ENCODE measurements at regions not wholly inside any gene's neighbourhood (a gene's known extent, or its start where the extent isn't known, plus 50 kb on each side); places are given as distances from the start of the nearest gene placed in this dataset.

- TF ChIP-seq EZH2 (IDR thresholded peaks at IDR 0.05; ENCODE audit: borderline replicate concordance, insufficient read depth, low read length, poor library complexity, severe bottlenecking) (no peak), TAF1 (IDR thresholded peaks at IDR 0.05; ENCODE audit: low read depth) (no peak), MXI1 (conservative IDR thresholded peaks at IDR 0.05; ENCODE audit: poor library complexity, severe bottlenecking) (no peak), POLR2AphosphoS5 (IDR thresholded peaks at IDR 0.05) (no peak), EP300 (conservative IDR thresholded peaks at IDR 0.05; ENCODE audit: poor library complexity, severe bottlenecking) (no peak), RAD21 (conservative IDR thresholded peaks at IDR 0.05) (no peak), SMC3 (conservative IDR thresholded peaks at IDR 0.05; ENCODE audit: poor library complexity) (no peak)
- TF ChIP-seq, protein P1, sequence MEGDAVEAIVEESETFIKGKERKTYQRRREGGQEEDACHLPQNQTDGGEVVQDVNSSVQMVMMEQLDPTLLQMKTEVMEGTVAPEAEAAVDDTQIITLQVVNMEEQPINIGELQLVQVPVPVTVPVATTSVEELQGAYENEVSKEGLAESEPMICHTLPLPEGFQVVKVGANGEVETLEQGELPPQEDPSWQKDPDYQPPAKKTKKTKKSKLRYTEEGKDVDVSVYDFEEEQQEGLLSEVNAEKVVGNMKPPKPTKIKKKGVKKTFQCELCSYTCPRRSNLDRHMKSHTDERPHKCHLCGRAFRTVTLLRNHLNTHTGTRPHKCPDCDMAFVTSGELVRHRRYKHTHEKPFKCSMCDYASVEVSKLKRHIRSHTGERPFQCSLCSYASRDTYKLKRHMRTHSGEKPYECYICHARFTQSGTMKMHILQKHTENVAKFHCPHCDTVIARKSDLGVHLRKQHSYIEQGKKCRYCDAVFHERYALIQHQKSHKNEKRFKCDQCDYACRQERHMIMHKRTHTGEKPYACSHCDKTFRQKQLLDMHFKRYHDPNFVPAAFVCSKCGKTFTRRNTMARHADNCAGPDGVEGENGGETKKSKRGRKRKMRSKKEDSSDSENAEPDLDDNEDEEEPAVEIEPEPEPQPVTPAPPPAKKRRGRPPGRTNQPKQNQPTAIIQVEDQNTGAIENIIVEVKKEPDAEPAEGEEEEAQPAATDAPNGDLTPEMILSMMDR (IDR thresholded peaks at IDR 0.05; ENCODE audit: poor library complexity, severe bottlenecking) = peak; percentile 25
- TF ChIP-seq, protein P2, sequence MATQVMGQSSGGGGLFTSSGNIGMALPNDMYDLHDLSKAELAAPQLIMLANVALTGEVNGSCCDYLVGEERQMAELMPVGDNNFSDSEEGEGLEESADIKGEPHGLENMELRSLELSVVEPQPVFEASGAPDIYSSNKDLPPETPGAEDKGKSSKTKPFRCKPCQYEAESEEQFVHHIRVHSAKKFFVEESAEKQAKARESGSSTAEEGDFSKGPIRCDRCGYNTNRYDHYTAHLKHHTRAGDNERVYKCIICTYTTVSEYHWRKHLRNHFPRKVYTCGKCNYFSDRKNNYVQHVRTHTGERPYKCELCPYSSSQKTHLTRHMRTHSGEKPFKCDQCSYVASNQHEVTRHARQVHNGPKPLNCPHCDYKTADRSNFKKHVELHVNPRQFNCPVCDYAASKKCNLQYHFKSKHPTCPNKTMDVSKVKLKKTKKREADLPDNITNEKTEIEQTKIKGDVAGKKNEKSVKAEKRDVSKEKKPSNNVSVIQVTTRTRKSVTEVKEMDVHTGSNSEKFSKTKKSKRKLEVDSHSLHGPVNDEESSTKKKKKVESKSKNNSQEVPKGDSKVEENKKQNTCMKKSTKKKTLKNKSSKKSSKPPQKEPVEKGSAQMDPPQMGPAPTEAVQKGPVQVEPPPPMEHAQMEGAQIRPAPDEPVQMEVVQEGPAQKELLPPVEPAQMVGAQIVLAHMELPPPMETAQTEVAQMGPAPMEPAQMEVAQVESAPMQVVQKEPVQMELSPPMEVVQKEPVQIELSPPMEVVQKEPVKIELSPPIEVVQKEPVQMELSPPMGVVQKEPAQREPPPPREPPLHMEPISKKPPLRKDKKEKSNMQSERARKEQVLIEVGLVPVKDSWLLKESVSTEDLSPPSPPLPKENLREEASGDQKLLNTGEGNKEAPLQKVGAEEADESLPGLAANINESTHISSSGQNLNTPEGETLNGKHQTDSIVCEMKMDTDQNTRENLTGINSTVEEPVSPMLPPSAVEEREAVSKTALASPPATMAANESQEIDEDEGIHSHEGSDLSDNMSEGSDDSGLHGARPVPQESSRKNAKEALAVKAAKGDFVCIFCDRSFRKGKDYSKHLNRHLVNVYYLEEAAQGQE (IDR thresholded peaks at IDR 0.05; ENCODE audit: borderline replicate concordance) = no peak
Observed at GRCh38 chr10:131569851-131570715, 258.6 kb upstream of the TCERG1L start.
